Stomach (tissue), 4 donors: ENCODE measurements at regions not wholly inside any gene's neighbourhood (a gene's known extent, or its start where the extent isn't known, plus 50 kb on each side); places are given as distances from the start of the nearest gene placed in this dataset.

Experiments
- CTCF ChIP-seq, 7 experiments: fragments of 450-650 bp in 4 of 7; fragments of 200-600 bp in 3 of 7; sonication (generic) in 3 of 7; IDR thresholded peaks; one replicate each; pipeline ENCODE4 v1.5.1; 2016 to 2019; ENCODE audit warnings: antibody characterized with exemption in 7 of 7, control low read depth in 2 of 7, mild to moderate bottlenecking in 1 of 7
- POLR2A ChIP-seq, 4 donors: fragments of 450-650 bp; IDR thresholded peaks; one replicate each; pipeline ENCODE4 v1.6.1; 2016; ENCODE audit warnings: antibody characterized with exemption in 4 of 4, control low read depth in 2 of 4, mild to moderate bottlenecking in 1 of 4, moderate library complexity in 1 of 4
- POLR2AphosphoS5 ChIP-seq, 3 donors: sonication (generic); formaldehyde crosslinking; IDR thresholded peaks; one replicate each; pipeline ENCODE4 v1.6.1; 2016; ENCODE audit warnings: antibody characterized with exemption in 3 of 3

GRCh38 chr1:213617133-213617532, 370.6 kb upstream of the PROX1 start:
- TF ChIP-seq CTCF (IDR thresholded peaks at IDR 0.05), result no peak
- no peak for TF ChIP-seq POLR2A (IDR thresholded peaks at IDR 0.05)
- TF ChIP-seq POLR2AphosphoS5 (IDR thresholded peaks at IDR 0.05), result no peak
